IPS DF 19.7 (cell line): ENCODE measurements at regions not wholly inside any gene's neighbourhood (a gene's known extent, or its start where the extent isn't known, plus 50 kb on each side); places are given as distances from the start of the nearest gene placed in this dataset.

Source experiments
- DNase-seq: peaks from one replicate; pipeline ENCODE4 v3.0.0-alpha.2; 2013; ENCODE audit warnings: low read depth, low spot score

DNA sequence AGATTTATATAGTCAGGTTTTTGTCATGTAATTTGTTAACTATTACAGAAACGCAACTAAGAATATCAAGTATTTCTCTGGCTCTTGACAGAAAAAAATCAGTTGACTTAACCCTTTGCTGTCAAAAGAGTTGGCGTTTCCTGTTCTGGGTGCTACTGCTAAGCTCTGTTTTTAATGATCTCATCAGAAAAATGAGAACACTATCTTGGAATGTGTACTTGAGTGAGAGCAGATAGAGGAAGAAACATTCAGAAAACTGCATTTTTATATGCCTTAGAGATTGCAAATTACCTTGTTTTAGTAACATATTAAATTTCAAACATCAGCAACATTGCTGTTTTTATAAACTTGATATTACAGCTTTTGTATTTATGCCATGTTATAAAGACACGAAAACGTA is 297.9 kb downstream of the RDH14 start:
- DNase-seq = no peak

GRCh38 chr2:18253686-18254197 is 306.7 kb downstream of the RDH14 start:
- no peak for DNase-seq

GRCh38 chr2:18251486-18251885 is 309.0 kb downstream of the RDH14 start:
- DNase-seq = no peak

GRCh38 chr2:18247282-18248110 is 313.0 kb downstream of the RDH14 start:
- no peak for DNase-seq

DNA sequence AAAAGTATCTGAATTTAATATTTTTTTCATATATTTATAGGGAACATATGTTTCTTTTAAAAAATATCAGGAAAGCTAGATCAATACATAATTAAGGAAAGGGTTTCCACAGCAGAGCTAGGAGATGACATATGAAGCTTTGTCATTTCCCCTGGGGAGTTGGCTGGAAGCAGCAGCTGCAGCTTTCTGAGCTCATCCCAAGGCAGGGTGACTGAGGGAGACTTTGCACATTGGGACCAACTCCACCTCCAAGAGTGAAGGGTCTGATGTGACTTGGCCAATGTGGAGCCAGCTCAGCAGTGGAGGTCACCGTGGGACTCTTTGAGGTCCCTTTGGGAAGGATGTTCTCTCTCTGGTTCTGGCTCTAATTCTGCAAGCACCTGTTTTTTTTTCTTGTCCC is 315.1 kb downstream of the RDH14 start:
- no peak for DNase-seq

GRCh38 chr2:18244845-18245244 is 315.6 kb downstream of the RDH14 start:
- no peak for DNase-seq

- DNase-seq = no peak
Observed at GRCh38 chr2:18243816-18244215, 316.6 kb downstream of the RDH14 start.

- no peak for DNase-seq
Observed at GRCh38 chr2:18242716-18243115, 317.7 kb downstream of the RDH14 start.

DNA sequence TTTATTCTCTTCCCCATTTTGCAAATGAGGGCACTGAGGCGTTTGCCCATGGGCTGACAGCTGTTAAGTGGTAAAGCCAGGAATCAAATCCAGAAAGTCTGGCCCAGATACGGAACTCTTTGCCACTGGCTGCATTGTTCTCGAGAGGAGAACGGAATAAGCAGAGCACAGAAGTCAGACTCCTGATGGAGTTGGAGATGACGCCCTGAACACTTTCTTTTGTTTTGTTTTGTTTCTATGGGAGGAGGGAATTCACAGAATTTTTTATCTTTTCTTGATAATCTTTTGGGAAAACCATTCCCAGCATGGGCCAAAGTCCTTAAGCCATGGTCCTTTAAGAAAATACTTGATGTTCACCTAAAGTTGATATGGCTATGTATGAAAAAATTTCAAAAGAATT is 322.2 kb downstream of the RDH14 start:
- no peak for DNase-seq

DNA sequence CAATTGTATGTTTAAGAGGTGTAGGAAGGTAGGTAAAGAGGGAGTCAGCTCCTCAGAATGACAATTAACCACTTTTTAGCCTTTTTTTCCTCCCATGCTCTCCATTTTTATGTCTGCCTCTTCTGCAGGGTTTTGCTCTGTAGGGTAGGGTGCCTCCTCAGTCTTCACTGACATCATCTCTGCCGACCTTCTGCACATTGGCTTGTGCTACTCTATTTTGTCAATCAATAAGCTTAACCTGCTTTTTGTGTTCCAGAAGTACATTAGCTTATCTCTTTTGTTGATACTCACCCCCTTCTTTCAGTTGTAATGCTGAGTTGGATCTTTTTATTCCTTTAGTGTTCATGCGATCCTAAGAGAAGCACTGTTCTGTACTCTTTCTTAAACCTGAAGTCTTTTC is 323.2 kb downstream of the RDH14 start:
- DNase-seq = no peak

GRCh38 chr2:18232731-18233438 is 327.6 kb downstream of the RDH14 start:
- DNase-seq = no peak

GRCh38 chr2:18230668-18231067 is 329.8 kb downstream of the RDH14 start:
- no peak for DNase-seq

DNA sequence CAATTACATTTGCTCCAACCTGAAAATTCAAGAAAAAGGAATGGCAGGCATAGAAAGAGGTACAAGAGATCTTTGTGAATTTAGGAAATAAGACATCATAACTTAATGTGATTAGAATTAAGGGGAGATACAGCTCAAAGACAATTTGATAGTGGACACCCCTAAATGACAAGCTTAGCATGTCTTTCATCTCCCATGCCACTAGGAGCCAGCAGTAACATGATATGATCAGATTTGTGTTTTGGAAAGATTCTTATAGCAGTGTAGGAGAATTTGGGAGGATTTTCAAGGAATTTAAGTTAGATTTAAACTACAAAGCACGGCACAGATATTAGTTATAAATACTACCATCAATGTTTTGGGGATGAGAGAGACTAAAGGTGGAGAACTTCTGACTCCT is 340.8 kb downstream of the RDH14 start:
- no peak for DNase-seq

DNA sequence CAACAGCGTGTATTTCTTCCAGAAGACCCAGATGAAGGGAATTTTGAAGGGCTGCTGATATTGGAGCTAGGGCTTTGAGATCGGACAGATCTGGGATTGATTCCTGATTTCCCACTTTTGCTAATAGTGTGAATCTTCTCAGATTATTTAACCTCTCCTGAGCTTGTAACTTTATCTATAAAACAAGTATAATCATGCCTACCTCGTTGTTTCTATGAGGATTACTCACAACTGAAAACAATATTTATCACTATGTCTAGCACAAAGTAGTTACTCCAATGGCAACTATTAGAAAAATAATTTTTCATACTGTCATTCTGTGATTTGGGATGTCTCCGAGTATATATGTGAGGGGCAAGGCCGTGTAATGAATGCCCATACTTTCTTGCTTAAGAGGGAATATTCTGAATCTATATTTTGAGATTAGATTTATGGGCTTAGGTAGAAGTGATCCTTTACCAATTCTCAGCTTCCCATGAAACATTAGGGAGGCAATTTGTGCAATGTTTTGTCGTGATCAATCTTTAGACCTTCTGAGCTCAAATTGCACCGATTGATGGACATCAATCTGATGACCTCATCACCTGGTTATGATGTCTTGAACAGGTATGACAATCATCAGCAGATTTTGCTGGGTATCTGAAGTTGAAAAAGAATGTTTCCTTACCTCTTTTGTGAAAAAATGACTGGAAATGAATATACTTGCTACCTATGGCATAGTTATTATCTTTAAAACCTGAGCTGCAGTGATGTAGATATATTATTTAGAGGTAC is 339.9 kb downstream of the KCNS3 start:
- no peak for DNase-seq

- no peak for DNase-seq
Observed at GRCh38 chr2:18214936-18215335, 336.5 kb downstream of the KCNS3 start.

DNA sequence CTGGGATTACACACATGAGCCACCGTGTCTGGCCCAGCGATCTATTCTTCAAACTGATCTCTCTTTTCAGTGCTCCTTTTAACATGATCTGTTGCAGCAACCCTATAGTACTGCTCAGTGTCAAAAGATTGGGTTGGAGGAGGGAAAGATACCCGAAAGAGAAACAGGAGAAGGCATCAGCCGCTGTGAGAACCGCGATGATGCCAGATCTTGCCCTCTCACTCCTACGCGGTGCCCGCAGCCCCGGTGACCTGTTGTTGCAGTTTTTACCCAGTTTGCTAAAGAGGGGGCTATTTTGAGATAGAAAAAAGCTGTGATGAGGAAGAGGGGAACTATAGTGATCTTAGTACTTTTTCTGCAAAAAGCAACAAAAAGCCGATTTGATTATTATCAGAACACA is 335.5 kb downstream of the KCNS3 start:
- no peak for DNase-seq

DNA sequence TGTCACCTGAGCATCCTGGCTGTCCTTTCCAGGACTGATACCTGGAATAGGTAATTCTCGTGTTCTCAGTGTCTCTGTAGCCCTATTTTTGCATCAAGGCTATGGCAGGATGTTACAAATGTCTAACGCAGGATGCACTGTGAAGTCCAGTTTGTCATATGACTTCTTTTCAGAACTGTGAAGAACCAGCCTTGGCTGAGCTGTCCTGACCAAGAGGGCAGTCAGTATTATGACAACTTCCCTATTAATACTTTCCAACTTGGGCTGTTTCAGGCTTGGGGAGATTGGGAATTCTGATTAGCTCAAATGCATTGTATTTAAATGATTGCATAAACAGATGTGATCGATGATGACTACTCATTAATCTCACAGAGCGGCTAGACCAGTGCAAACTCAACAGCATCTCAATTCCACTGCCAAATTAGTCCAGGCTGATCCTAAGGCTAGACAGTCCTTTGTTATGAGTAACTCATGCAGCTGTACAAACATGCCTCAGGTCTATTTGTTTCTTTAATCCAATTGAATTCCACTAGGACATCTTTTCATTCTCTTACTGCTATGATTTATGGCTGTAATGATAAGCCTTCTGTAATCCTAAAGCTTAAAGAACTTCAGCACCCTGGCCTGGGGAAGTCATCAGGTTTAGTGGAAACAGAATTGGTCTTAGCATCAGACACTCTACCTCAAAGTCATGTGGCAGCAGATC is 331.6 kb downstream of the KCNS3 start:
- DNase-seq = no peak

- no peak for DNase-seq
Observed at GRCh38 chr2:18208956-18209355, 330.5 kb downstream of the KCNS3 start.

DNA sequence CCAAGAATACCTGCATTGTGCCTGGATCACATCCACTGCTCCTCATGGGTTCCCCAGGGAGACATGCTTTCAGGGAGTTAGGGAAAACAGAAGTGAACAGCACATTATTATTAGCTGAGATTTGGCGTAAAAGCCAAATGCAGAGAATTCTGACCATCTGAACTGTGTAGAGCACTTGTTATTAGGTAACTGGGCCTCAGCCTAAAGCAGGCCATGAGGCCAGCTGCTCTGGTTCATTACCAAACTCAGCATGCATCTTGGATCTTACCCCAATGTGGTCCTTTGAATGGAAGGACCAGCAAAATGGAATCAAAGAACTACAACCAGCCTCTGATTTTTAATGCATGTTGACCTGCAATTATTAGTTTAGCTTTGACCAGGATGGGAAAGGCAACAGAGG is 322.3 kb downstream of the KCNS3 start:
- DNase-seq = no peak

DNA sequence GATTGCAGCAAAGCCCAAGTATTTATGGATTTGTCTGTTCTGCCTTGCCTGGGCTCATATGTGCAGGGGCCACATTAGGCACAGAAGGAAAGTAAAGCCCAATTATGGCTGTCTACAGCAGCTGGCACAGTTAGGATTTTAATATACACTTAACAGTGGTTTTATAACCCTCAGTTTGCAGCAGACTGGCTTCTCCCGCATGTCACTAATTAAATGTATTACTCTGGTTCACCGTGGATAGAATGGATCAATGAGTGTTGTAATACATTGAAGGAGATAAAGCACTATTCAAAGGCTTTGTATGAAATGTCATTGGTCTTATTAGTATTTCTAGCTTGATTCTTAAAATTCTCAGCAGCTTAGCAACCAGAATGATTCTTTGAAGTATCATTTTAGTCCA is 320.2 kb downstream of the KCNS3 start:
- DNase-seq = no peak

- no peak for DNase-seq
Observed at GRCh38 chr2:18194161-18194560, 315.7 kb downstream of the KCNS3 start.
